NCI-H2081 (cell line): ENCODE measurements at regions not wholly inside any gene's neighbourhood (a gene's known extent, or its start where the extent isn't known, plus 50 kb on each side); places are given as distances from the start of the nearest gene placed in this dataset.

Source experiments
- DNase-seq, 2 experiments: peaks; one replicate each; lab custom pipeline; 2025; lab: John Stamatoyannopoulos, UW

- no peak for DNase-seq
These were observed 190.6 kb upstream of the FOXF1 start for GRCh38 chr16:86319585-86320236.

- no peak for DNase-seq
These were observed 190.1 kb upstream of the FOXF1 start for GRCh38 chr16:86320237-86320595.

- DNase-seq, result no peak
These were observed 188.8 kb upstream of the FOXF1 start for GRCh38 chr16:86321491-86321890.

GRCh38 chr16:86322283-86322682 is 188.0 kb upstream of the FOXF1 start:
- DNase-seq, result no peak

- DNase-seq, result no peak
These were observed 187.5 kb upstream of the FOXF1 start for GRCh38 chr16:86322806-86323205.

- no peak for DNase-seq
These were observed 186.0 kb upstream of the FOXF1 start for GRCh38 chr16:86324320-86324719.

GRCh38 chr16:86325360-86325759 is 185.0 kb upstream of the FOXF1 start:
- no peak for DNase-seq

GRCh38 chr16:86325895-86326294 is 184.4 kb upstream of the FOXF1 start:
- no peak for DNase-seq

- no peak for DNase-seq
These were observed 183.0 kb upstream of the FOXF1 start for GRCh38 chr16:86327321-86327720.

GRCh38 chr16:86330906-86331305 is 179.4 kb upstream of the FOXF1 start:
- no peak for DNase-seq

- no peak for DNase-seq
These were observed 176.2 kb upstream of the FOXF1 start for GRCh38 chr16:86334079-86334635.

GRCh38 chr16:86335266-86336172 is 174.8 kb upstream of the FOXF1 start:
- DNase-seq, result no peak

GRCh38 chr16:86337138-86337537 is 173.2 kb upstream of the FOXF1 start:
- DNase-seq, result no peak

GRCh38 chr16:86337581-86338402 is 172.5 kb upstream of the FOXF1 start:
- no peak for DNase-seq

- DNase-seq, result no peak
These were observed 171.8 kb upstream of the FOXF1 start for GRCh38 chr16:86338403-86339115.

GRCh38 chr16:86342161-86342834 is 168.0 kb upstream of the FOXF1 start:
- DNase-seq, result no peak

- DNase-seq, result no peak
These were observed 167.1 kb upstream of the FOXF1 start for GRCh38 chr16:86343027-86343795.

GRCh38 chr16:86343796-86344585 is 166.3 kb upstream of the FOXF1 start:
- DNase-seq, result no peak

GRCh38 chr16:86344586-86344871 is 165.8 kb upstream of the FOXF1 start:
- no peak for DNase-seq

GRCh38 chr16:86344881-86345280 is 165.4 kb upstream of the FOXF1 start:
- no peak for DNase-seq
